ENCODE measurements at regions not wholly inside any gene's neighbourhood (a gene's known extent, or its start where the extent isn't known, plus 50 kb on each side); places are given as distances from the start of the nearest gene placed in this dataset.
"Not testable (repeated sequence)": the region's sequence is repeated elsewhere in the genome, so short reads cannot be mapped to it uniquely, and the experiment has no call there.

DNA sequence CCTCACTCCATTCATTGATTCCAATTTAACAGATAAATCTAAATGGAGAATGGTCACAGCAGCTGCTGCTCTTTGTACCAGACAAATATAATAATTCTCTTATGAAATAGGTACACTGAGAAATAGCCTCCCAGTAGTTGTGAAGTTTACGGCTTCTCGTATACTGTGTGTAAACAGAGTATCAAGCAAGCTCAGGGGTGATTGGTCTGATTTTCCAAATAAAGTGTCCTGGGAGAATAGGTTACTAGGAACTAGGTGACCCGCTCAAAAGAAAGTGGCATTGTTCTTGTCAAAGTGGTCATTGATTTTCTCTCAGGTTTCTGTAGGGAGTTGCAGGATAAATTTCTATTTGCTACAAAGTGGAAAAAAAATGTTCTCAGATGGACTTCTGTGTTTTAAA, 838.2 kb downstream of the RAPGEF2 start:
- no peak overlapping the region for H3K27ac Mint-ChIP-seq
- H3K36me3 Mint-ChIP-seq (ENCODE audit: low read depth), result no peaks in the 10 kb centered on the region
- intact Hi-C loops (cut with micrococcal nuclease), result loop anchor here (10.0 kb wide), 1 partner anchor 456 kb away; no protein-coding TSS in a partner anchor
- peaks cover 1% of the 10 kb centered on the region for H3K9me3 Mint-ChIP-seq
- H3K4me1 Mint-ChIP-seq (ENCODE audit: low read depth), result no peaks in the 10 kb centered on the region
- no peaks in the 10 kb centered on the region for H3K27me3 Mint-ChIP-seq (ENCODE audit: low read depth)
- DNase-seq (ENCODE audit: low spot score), result no peak
- H3K4me3 Mint-ChIP-seq (ENCODE audit: low read depth), result no peak overlapping the region

DNA sequence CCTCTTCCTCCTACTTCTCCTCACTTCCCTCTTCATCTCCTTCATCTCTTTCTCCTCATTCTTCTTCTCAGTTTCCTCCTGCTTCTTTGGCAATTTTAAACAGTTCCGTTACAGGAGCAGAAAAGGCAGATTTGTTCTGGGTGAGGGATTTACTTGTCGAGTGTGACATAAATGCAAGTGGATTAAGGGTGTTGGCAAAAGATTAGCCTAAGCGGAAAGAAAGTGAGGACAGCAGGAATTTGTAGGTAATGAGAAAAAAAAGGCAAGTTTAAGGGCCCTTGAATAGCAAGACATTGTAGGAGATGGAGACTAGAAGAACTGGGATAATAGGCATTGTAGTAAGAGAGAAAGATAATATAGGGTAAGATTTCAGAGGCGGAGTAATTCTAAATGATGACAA, 841.6 kb downstream of the RAPGEF2 start:
- intact Hi-C loops (cut with micrococcal nuclease), result loop anchor here (10.0 kb wide), 1 partner anchor 460 kb away; no protein-coding TSS in a partner anchor
- Mint-ChIP-seq H3K4me3 (ENCODE audit: low read depth) (no peak overlapping the region), H3K27me3 (ENCODE audit: low read depth) (no peaks in the 10 kb centered on the region), H3K4me1 (ENCODE audit: low read depth) (no peaks in the 10 kb centered on the region), H3K36me3 (ENCODE audit: low read depth) (no peaks in the 10 kb centered on the region), H3K27ac (no peak overlapping the region), H3K9me3 (no peaks in the 10 kb centered on the region)
- DNase-seq (ENCODE audit: low spot score), result no peak

DNA sequence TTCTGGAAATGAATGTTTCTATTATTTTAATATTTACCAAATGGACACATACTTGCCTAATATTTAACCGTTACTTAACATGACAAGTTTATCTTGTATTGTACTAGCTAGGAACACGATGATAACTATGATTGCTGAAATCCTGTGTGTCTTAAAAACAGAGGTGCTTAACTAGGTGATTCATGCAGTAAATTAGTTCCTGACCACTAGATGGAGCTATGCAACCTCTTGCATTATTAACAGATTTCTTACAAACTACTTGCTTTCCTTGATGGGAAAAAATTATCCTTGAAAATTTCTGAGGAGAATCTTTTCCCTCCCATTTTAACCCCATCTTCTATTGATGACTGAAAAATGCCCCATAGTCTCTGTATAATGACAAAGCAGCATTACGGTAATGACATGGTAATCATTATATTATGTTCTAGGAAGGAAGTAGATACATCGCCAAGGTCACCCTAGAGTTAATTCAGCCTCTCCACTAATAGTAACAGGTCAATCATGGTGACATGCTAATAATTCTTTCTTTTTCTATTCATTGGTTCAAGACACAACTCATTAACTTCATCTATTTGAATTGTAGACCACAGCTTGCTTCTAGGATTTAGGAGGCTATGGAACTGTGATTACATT, 844.2 kb downstream of the RAPGEF2 start:
- Mint-ChIP-seq H3K4me1 (ENCODE audit: low read depth) (no peaks in the 10 kb centered on the region), H3K36me3 (ENCODE audit: low read depth) (no peaks in the 10 kb centered on the region), H3K9me3 (no peaks in the 10 kb centered on the region), H3K27me3 (ENCODE audit: low read depth) (no peaks in the 10 kb centered on the region), H3K4me3 (ENCODE audit: low read depth) (no peak overlapping the region), H3K27ac (no peak overlapping the region)
- intact Hi-C loops (cut with micrococcal nuclease), result loop anchor here (10.0 kb wide), 1 partner anchor 462 kb away; no protein-coding TSS in a partner anchor
- DNase-seq (ENCODE audit: low spot score), result no peak

DNA sequence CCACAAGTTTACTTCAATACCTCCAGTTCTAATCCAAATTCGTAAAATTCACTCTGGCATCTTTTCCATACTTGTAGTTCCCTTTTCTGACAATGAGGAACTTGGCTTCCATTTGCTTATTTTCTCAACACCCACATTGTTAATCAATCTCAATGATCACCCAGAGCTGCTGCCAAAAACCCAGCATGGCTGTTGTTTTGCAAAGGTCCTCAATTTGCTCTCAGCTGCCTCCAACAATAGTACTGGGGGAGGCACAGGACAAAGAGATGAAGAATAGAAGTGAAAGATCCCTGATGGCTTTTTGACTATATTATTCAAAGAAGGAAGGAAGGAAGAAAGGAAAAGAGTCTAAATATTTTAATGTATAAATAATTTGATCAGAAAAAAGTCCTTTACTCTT, 847.8 kb downstream of the RAPGEF2 start:
- Mint-ChIP-seq H3K9me3 (no peaks in the 10 kb centered on the region), H3K36me3 (ENCODE audit: low read depth) (no peaks in the 10 kb centered on the region), H3K27me3 (ENCODE audit: low read depth) (no peaks in the 10 kb centered on the region), H3K4me1 (ENCODE audit: low read depth) (no peaks in the 10 kb centered on the region), H3K27ac (no peak overlapping the region), H3K4me3 (ENCODE audit: low read depth) (no peak overlapping the region)
- intact Hi-C loops (cut with micrococcal nuclease), result no loop called here
- DNase-seq (ENCODE audit: low spot score), result no peak

DNA sequence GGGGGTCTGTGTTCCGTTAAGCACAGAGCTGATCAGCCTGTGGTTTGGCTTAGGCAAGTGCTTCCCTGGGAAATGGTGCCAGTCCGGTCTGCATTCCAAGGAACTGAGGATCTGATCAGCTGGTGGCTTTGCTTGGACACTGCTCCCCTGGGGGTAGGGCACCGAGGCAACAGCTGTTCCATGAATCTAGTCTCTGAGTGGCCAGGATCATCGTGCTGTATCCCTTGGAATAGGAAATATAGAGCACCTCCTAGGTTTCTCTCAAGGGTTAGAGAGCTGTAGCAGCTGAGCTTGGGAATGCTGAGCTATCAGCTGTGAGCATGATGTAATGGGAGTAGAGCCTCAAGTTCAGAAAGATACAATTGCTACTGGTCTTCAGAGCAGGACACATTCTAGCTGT, 863.9 kb downstream of the RAPGEF2 start:
- no peak for DNase-seq (ENCODE audit: low spot score)
- peaks cover 6% of the 10 kb centered on the region for H3K9me3 Mint-ChIP-seq
- no peak overlapping the region for H3K4me3 Mint-ChIP-seq (ENCODE audit: low read depth)
- H3K27me3 Mint-ChIP-seq (ENCODE audit: low read depth), result no peaks in the 10 kb centered on the region
- intact Hi-C loops (cut with micrococcal nuclease), result no loop called here
- H3K27ac Mint-ChIP-seq, result no peak overlapping the region
- H3K4me1 Mint-ChIP-seq (ENCODE audit: low read depth), result no peaks in the 10 kb centered on the region
- H3K36me3 Mint-ChIP-seq (ENCODE audit: low read depth), result no peaks in the 10 kb centered on the region

DNA sequence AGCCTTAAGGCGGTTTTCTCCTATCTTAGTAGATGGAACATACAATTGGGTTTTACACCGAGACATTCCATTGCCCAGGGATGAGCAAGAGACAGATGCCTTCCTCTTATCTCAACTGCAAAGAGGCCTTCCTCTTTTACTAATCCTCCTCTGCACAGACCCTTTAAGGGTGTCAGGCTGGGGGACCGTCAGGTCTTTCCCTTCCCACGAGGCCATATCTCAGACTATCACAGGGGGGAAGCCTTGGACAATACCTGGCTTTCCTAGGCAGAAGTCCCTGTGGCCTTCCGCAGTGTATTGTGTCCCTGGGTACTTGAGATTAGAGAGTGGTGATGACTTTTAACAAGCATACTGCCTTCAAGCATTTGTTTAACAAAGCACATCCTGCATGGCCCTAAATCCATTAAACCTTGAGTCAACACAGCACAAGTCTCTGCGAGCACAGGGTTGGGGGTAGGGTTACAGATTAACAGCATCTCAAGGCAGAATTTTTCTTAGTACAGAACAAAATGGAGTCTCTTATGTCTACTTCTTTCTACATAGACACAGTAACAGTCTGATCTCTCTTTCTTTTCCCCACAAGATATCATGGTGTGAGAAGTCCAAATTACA, 874.1 kb downstream of the RAPGEF2 start:
- H3K27me3 Mint-ChIP-seq (ENCODE audit: low read depth); H3K4me3 Mint-ChIP-seq (ENCODE audit: low read depth); H3K9me3 Mint-ChIP-seq; H3K36me3 Mint-ChIP-seq (ENCODE audit: low read depth); H3K27ac Mint-ChIP-seq; H3K4me1 Mint-ChIP-seq (ENCODE audit: low read depth); DNase-seq (ENCODE audit: low spot score); intact Hi-C loops (cut with micrococcal nuclease): not testable (repeated sequence)

DNA sequence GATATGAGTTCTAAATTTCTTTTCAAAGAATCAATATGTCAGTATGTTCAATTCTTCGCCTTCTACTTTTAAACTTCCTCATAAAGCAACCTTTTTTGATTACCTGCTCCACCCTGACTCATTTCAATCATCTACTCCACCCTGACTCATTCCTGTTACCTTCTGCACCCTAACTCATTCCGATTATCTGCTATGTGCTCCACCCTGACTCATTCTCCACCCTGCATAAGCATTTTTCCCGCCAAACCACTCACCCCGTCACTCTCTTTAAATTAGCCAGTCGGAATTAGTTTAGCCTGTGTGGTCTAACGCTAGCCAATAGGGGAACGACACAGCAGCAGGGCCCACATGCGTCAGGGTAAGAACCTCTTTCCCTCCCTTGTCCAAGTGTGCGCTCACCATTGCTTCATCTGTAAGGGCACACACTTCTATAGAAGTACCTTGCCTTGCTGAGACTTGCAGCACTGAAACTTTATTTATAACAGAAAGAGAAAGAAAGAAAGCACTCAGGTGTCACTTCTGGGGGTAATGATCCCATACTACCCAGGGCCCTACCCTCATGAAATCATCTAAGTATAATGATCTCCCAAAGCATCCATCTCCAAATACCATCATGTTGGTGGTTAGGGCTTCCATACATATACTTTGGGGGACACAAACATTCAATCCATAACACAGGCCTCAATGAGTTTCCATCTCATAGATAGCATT, 875.2 kb downstream of the RAPGEF2 start:
- Mint-ChIP-seq H3K4me1 (ENCODE audit: low read depth) (no peaks in the 10 kb centered on the region), H3K36me3 (ENCODE audit: low read depth) (no peaks in the 10 kb centered on the region), H3K9me3 (no peaks in the 10 kb centered on the region), H3K4me3 (ENCODE audit: low read depth) (no peak overlapping the region), H3K27ac (no peak overlapping the region), H3K27me3 (ENCODE audit: low read depth) (no peaks in the 10 kb centered on the region)
- intact Hi-C loops (cut with micrococcal nuclease), result no loop called here
- DNase-seq (ENCODE audit: low spot score), result no peak

DNA sequence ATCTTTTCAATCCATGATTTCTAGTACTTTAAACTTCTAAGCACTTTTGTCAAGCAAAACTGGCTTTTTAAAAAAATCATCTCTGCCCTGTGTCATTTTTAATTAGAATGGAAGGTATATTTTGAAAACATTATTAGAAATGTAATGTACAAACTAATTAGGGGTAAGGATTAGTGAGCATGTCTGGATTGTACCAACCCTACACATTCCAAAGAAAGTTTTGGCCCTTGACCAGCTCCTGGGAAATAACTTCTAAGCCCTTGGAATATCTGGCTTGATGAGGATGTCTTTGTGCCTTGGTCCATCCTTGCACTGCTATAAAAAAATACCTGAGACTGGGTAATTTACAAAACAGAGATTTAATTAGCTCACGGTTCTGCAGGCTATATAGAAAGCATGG, 876.5 kb downstream of the RAPGEF2 start:
- Mint-ChIP-seq H3K36me3 (ENCODE audit: low read depth) (no peaks in the 10 kb centered on the region), H3K27me3 (ENCODE audit: low read depth) (no peaks in the 10 kb centered on the region), H3K4me3 (ENCODE audit: low read depth) (no peak overlapping the region), H3K27ac (no peak overlapping the region), H3K9me3 (no peaks in the 10 kb centered on the region), H3K4me1 (ENCODE audit: low read depth) (no peaks in the 10 kb centered on the region)
- DNase-seq (ENCODE audit: low spot score), result no peak
- intact Hi-C loops (cut with micrococcal nuclease), result no loop called here

DNA sequence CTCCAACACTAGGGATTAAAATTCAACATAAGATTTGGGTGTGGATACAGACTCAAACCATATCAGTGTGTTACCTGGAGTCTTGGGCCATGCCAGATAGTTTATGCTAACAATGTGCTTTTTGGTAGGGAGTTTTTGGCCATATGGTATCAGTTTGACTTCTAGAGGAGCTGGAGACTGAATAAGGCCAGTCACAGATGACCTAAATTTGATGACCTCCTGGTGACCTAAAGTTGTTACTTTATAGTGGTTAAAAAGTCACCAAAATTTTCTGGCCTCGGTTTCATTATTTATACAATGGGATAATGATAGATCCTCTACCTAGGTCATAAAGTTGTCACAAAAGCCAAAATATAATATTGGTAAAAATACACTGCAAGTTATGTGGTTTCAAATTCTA, 877.1 kb downstream of the RAPGEF2 start:
- no peaks in the 10 kb centered on the region for H3K27me3 Mint-ChIP-seq (ENCODE audit: low read depth)
- intact Hi-C loops (cut with micrococcal nuclease), result no loop called here
- H3K36me3 Mint-ChIP-seq (ENCODE audit: low read depth), result no peaks in the 10 kb centered on the region
- no peak overlapping the region for H3K27ac Mint-ChIP-seq
- DNase-seq (ENCODE audit: low spot score), result no peak
- H3K4me3 Mint-ChIP-seq (ENCODE audit: low read depth), result no peak overlapping the region
- H3K4me1 Mint-ChIP-seq (ENCODE audit: low read depth), result no peaks in the 10 kb centered on the region
- H3K9me3 Mint-ChIP-seq, result no peaks in the 10 kb centered on the region

DNA sequence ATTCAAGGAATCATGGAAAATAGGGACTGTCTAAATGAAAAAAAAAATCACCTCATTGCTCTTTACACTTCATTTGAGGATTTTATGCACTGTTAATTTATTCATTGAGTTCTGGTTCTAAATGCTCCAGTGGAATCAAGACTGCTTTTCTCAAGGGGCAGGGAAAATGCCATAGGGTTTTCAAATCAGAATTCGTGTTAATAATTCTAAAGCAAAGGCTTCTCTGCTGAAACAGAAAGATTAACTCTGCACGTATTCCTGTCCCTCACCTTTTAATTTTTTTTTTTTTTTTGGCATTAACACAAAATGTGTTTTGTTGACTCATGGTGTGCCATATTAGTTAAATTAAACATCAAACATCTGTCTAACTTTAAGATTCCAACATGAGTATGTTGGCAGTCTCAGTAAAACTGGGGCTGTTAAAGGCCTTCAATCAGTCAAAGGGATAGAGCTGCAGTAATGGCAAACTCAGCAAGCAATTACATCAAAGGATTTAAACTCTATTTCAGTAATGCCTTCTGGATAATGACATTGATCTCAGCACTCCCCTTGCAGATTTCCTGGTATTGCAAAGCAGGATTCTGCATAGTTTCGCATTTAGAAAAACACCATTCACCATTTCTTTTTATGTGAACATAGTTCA, 878.1 kb downstream of the RAPGEF2 start:
- H3K27me3 Mint-ChIP-seq (ENCODE audit: low read depth), result no peaks in the 10 kb centered on the region
- intact Hi-C loops (cut with micrococcal nuclease), result no loop called here
- DNase-seq (ENCODE audit: low spot score), result no peak
- H3K27ac Mint-ChIP-seq, result no peak overlapping the region
- H3K9me3 Mint-ChIP-seq, result no peaks in the 10 kb centered on the region
- H3K4me1 Mint-ChIP-seq (ENCODE audit: low read depth), result no peaks in the 10 kb centered on the region
- no peaks in the 10 kb centered on the region for H3K36me3 Mint-ChIP-seq (ENCODE audit: low read depth)
- H3K4me3 Mint-ChIP-seq (ENCODE audit: low read depth), result no peak overlapping the region

DNA sequence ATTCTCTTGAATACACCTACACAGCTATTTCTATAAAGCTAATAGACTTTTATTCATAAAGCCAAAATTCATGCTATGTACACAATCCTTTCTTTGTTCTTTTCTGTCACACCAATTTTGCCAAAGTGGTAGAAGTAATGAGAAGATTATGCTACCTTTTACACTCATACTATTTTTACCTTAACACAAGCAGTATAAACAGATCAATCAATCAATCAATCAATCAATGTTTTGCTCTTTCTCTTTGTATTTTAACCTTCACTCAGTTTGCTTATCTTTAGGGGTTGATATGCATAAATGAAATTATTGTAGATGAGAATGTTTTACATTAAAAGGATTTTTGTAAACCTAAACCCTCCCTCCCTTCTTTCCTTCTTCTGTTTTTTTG, 878.6 kb downstream of the RAPGEF2 start:
- intact Hi-C loops (cut with micrococcal nuclease), result no loop called here
- Mint-ChIP-seq H3K36me3 (ENCODE audit: low read depth) (no peaks in the 10 kb centered on the region), H3K4me1 (ENCODE audit: low read depth) (no peaks in the 10 kb centered on the region), H3K4me3 (ENCODE audit: low read depth) (no peak overlapping the region), H3K9me3 (no peaks in the 10 kb centered on the region), H3K27ac (no peak overlapping the region), H3K27me3 (ENCODE audit: low read depth) (no peaks in the 10 kb centered on the region)
- DNase-seq (ENCODE audit: low spot score), result no peak

DNA sequence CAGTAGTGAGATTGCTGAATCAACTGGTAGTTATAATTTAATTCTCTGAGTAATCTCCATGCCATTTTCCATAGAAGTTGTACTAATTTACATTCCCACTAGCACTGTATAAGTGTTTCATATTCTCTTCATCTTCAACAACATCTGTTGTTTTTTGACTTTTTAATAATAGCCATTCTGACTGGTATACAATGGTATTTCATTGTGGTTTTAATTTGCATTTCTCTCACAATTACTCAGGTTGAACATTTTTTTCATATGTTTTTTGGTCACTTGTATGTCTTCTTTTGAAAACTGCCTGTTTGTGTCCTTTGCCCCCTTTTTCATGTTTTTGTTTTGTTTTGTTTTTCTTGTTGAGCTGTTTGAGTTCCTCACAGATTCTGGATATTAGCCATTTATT, 880.2 kb downstream of the RAPGEF2 start:
- H3K9me3 Mint-ChIP-seq, result no peaks in the 10 kb centered on the region
- H3K27me3 Mint-ChIP-seq (ENCODE audit: low read depth), result no peaks in the 10 kb centered on the region
- H3K27ac Mint-ChIP-seq, result no peak overlapping the region
- DNase-seq (ENCODE audit: low spot score), result no peak
- intact Hi-C loops (cut with micrococcal nuclease), result no loop called here
- no peak overlapping the region for H3K4me3 Mint-ChIP-seq (ENCODE audit: low read depth)
- no peaks in the 10 kb centered on the region for H3K36me3 Mint-ChIP-seq (ENCODE audit: low read depth)
- H3K4me1 Mint-ChIP-seq (ENCODE audit: low read depth), result no peaks in the 10 kb centered on the region

Data from activated T-helper 2 cell treated with anti-CD3 and anti-CD28 coated beads, Interferon-gamma antibody, Interleukin-2, Interleukin-4, amounts not matched to agents 10 μg/mL and 5 μg/mL and 100 μg/mL, durations not matched to agents 14 hours and 24 hours and 36 hours (primary cell).